SK-N-SH (cell line): ENCODE measurements at regions not wholly inside any gene's neighbourhood (a gene's known extent, or its start where the extent isn't known, plus 50 kb on each side); places are given as distances from the start of the nearest gene placed in this dataset.

Experiments used
- CTCF ChIA-PET: fragments of 300-600, 350-600 bp; formaldehyde crosslinking; extraction: SDS; loops from one replicate; lab custom pipeline; 2021; lab: Yijun Ruan, JAX
- POLR2A ChIA-PET: fragments of 350-600 bp; sonication (Branson Sonifier 250); formaldehyde crosslinking; extraction: SDS; loops from one replicate; lab custom pipeline; 2020; ENCODE audit warnings: antibody characterized with exemption, inconsistent platforms; lab: Yijun Ruan, JAX
- DNase-seq: peaks from one replicate; pipeline ENCODE4 v3.0.0; 2012
- H2AFZ ChIP-seq: fragments of 200-600 bp; sonication (generic); 2 replicates; pipeline ENCODE4 v1.8.1; 2016; ENCODE audit warnings: antibody characterized with exemption, mild to moderate bottlenecking, low read depth
- H3F3A ChIP-seq: fragments of 200-600 bp; sonication (generic); replicated peaks from 2 replicates; pipeline ENCODE3; 2016; ENCODE audit warnings: antibody characterized with exemption, mild to moderate bottlenecking; ENCODE audit not compliant: insufficient read depth
- H3K27ac ChIP-seq, 2 experiments: fragments of 200-500 bp in 1 of 2; fragments of 200-600 bp in 1 of 2; sonication (Bioruptor generic) in 1 of 2; sonication (generic), shearing (Covaris generic) in 1 of 2; 2 replicates each; pipeline versions ENCODE4 v1.5.1 to v1.6.1; 2014 to 2016; ENCODE audit warnings: low read depth in 2 of 2, inconsistent platforms in 1 of 2, low read length in 1 of 2, mild to moderate bottlenecking in 1 of 2, mixed read lengths in 1 of 2
- H3K27me3 ChIP-seq: fragments of 200-600 bp; sonication (generic), shearing (Covaris generic); 2 replicates; pipeline ENCODE4 v1.6.1; 2016; ENCODE audit warnings: mixed run types; ENCODE audit not compliant: insufficient read depth
- H3K36me3 ChIP-seq, 2 experiments: fragments of 200-500 bp in 1 of 2; fragments of 200-600 bp in 1 of 2; sonication (Bioruptor generic) in 1 of 2; sonication (generic) in 1 of 2; replicated peaks in 1 of 2; 2 replicates each; pipeline versions ENCODE3 to v1.5.1; 2014 to 2016; ENCODE audit warnings: low read length in 1 of 2, mild to moderate bottlenecking in 1 of 2; ENCODE audit not compliant: insufficient read depth in 2 of 2, control insufficient read depth in 1 of 2
- H3K4me1 ChIP-seq, 2 experiments: fragments of 200-500 bp in 1 of 2; fragments of 200-600 bp in 1 of 2; sonication (Bioruptor generic) in 1 of 2; sonication (generic), shearing (Covaris generic) in 1 of 2; 2 replicates each; pipeline versions ENCODE4 v1.5.1 to v1.6.1; 2014 to 2016; ENCODE audit warnings: low read depth in 1 of 2, low read length in 1 of 2, mixed run types in 1 of 2; ENCODE audit not compliant: insufficient read depth in 2 of 2, control insufficient read depth in 1 of 2
- H3K4me2 ChIP-seq: fragments of 200-600 bp; sonication (generic), shearing (Covaris generic); 2 replicates; pipeline ENCODE4 v1.6.1; 2017; ENCODE audit warnings: mixed run types
- H3K4me3 ChIP-seq, 2 experiments: fragments of 200-500 bp in 1 of 2; fragments of 200-600 bp in 1 of 2; sonication (Bioruptor generic) in 1 of 2; sonication (generic), shearing (Covaris generic) in 1 of 2; 2 replicates each; pipeline versions ENCODE4 v1.5.1 to v1.8.1; 2014 to 2016; ENCODE audit warnings: low read depth in 2 of 2, inconsistent platforms in 1 of 2, low read length in 1 of 2, mild to moderate bottlenecking in 1 of 2, mixed read lengths in 1 of 2, moderate library complexity in 1 of 2
- H3K79me2 ChIP-seq: fragments of 200-600 bp; sonication (generic); 2 replicates; pipeline ENCODE4 v1.8.1; 2017; ENCODE audit warnings: mild to moderate bottlenecking; ENCODE audit not compliant: insufficient read depth
- H3K9ac ChIP-seq: fragments of 200-600 bp; sonication (generic); 2 replicates; pipeline ENCODE4 v1.6.1; 2017; ENCODE audit warnings: mixed run types
- H3K9me2 ChIP-seq: fragments of 200-600 bp; sonication (generic); 2 replicates; pipeline ENCODE4 v1.6.1; 2017; ENCODE audit warnings: mixed run types
- H3K9me3 ChIP-seq: fragments of 200-600 bp; sonication (generic); 2 replicates; pipeline ENCODE4 v1.6.1; 2017; ENCODE audit warnings: mixed run types, mild to moderate bottlenecking, moderate library complexity
- H4K20me1 ChIP-seq: fragments of 200-600 bp; sonication (generic); 2 replicates; pipeline ENCODE4 v1.6.1; 2017; ENCODE audit warnings: mild to moderate bottlenecking, mixed run types; ENCODE audit not compliant: insufficient read depth
- CHD2 ChIP-seq: fragments of 150-350 bp; IDR thresholded peaks from 2 replicates; pipeline ENCODE4 v1.6.1; 2018; ENCODE audit warnings: low read length; ENCODE audit not compliant: partially characterized antibody
- EP300 ChIP-seq, 2 experiments: IDR thresholded peaks; 2 replicates each; pipeline versions ENCODE4 v1.4.0 to v1.6.1; 2012; ENCODE audit warnings: borderline replicate concordance in 1 of 2, low read depth in 1 of 2, low read length in 1 of 2
- EZH2phosphoT487 ChIP-seq: fragments of 200-600 bp; sonication (generic); IDR thresholded peaks from 2 replicates; pipeline ENCODE4 v1.6.1; 2017; ENCODE audit warnings: low read depth, mixed run types, mild to moderate bottlenecking, antibody characterized with exemption, moderate library complexity, borderline replicate concordance
- FOXJ3 ChIP-seq: sonication (generic); formaldehyde crosslinking; IDR thresholded peaks from 2 replicates; pipeline ENCODE4 v1.5.1; 2020; ENCODE audit warnings: mild to moderate bottlenecking, missing genetic modification reagents
- MXI1 ChIP-seq: IDR thresholded peaks from 2 replicates; pipeline ENCODE4 v1.6.1; 2012; ENCODE audit warnings: mild to moderate bottlenecking, low read depth, low read length, improper control_type of control experiment
- NRF1 ChIP-seq: IDR thresholded peaks from 2 replicates; pipeline ENCODE4 v1.6.1; 2012; ENCODE audit warnings: low read depth, mild to moderate bottlenecking, low read length
- POLR2AphosphoS5 ChIP-seq: IDR thresholded peaks from 2 replicates; pipeline ENCODE4 v1.6.1; 2012; ENCODE audit warnings: low read depth, low read length
- RAD21 ChIP-seq: IDR thresholded peaks from 2 replicates; pipeline ENCODE4 v1.6.1; 2012; ENCODE audit warnings: mild to moderate bottlenecking, low read length
- TAF1 ChIP-seq: IDR thresholded peaks from 2 replicates; pipeline ENCODE4 v1.6.1; 2012; ENCODE audit warnings: low read depth, mild to moderate bottlenecking, low read length, moderate library complexity, borderline replicate concordance
- TEAD4 ChIP-seq: IDR thresholded peaks from 2 replicates; pipeline ENCODE4 v1.4.0; 2012; ENCODE audit warnings: mild to moderate bottlenecking, borderline replicate concordance; ENCODE audit not compliant: insufficient read depth
- YY1 ChIP-seq: IDR thresholded peaks from 2 replicates; pipeline ENCODE4 v1.4.0; 2012; ENCODE audit warnings: low read depth, mild to moderate bottlenecking
- whole genome bisulfite sequencing: methylation state at CpG from one replicate; pipeline ENCODE4 v1.1.6; 2017; ENCODE audit warnings: low lambda C conversion rate; 5-methylcytosine and 5-hydroxymethylcytosine counted together
- TF ChIP-seq, protein P1 (sequence below): fragments of 150-350 bp; IDR thresholded peaks from 2 replicates; pipeline ENCODE4 v1.6.1; 2017; ENCODE audit warnings: antibody characterized with exemption, low read length, low read depth, borderline replicate concordance
- TF ChIP-seq, protein P2 (sequence below): IDR thresholded peaks from 2 replicates; pipeline ENCODE4 v1.4.0; 2012; ENCODE audit warnings: low read depth, borderline replicate concordance
- TF ChIP-seq, protein P3 (sequence below): IDR thresholded peaks from 2 replicates; pipeline ENCODE4 v1.6.1; 2012; ENCODE audit warnings: mild to moderate bottlenecking, low read depth, low read length, moderate library complexity
- TF ChIP-seq, protein P4 (sequence below): fragments of 150-350 bp; IDR thresholded peaks from 2 replicates; pipeline ENCODE4 v1.6.1; 2016; ENCODE audit warnings: mild to moderate bottlenecking, low read depth, low read length
- TF ChIP-seq, protein P5 (sequence below): IDR thresholded peaks from 2 replicates; pipeline ENCODE4 v1.4.0; 2012; ENCODE audit warnings: low read depth

DNA sequence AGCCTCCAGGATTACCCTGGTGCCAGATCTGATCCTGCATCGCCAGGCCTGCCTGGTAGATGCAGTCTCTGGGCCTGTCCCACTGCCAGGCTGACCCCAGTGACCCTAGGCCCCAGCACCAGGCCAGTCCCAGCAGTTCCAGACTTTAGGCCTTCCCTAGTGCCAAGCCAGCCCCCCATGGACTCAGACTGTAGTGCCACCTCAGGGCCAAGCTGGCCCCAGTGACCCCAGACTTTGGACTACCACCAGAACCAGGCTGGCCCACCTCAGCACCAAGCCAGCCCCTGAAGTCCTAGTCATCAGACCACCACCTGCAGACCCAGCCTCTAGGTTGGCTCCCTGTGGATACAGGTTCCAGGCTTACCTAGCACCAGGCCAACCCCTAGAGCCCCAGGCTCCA is 142.5 kb downstream of the PJA2 start:
- H3K27ac ChIP-seq = no peak overlapping the region
- CTCF ChIA-PET = no interaction called here

DNA sequence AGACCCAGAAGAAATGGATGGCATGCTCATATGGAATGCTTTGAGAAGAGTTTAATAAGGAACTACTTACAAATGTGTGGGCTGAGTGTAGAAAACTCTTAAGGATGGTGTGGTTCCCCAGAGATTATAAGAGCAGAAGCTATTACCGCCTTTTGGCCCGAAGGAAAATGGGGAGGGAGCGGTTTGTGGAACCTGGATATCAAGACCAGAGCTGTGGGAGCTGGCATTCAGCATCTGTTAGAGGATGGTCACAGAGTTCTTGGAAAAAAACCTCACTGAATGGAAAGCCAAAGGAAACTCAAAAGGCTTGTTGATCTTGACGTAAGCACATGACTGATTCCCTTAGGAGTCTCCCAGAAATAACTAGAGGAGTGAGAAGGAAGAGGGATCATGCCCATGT is 151.0 kb downstream of the PJA2 start:
- POLR2A ChIA-PET = no interaction called here
- Histone ChIP-seq H3K36me3 (no peaks in the 10 kb centered on the region), H3K9me3 (no peaks in the 10 kb centered on the region), H3F3A (no peaks in the 10 kb centered on the region), H3K27me3 (no peaks in the 10 kb centered on the region), H3K27ac (no peak overlapping the region), H4K20me1 (no peaks in the 10 kb centered on the region), H2AFZ (no peak overlapping the region), H3K4me1 (no peaks in the 10 kb centered on the region; a peak in 2 of 4 replicates), H3K9ac (no peak overlapping the region), H3K79me2 (no peaks in the 10 kb centered on the region), H3K9me2 (no peaks in the 10 kb centered on the region), H3K4me3 (no peak overlapping the region), H3K4me2 (no peak overlapping the region)
- no peak for DNase-seq
- CTCF ChIA-PET = no interaction called here
- TF ChIP-seq TEAD4 (no peak), MXI1 (no peak), TAF1 (no peak), EZH2phosphoT487 (no peak), NRF1 (no peak)
- 84% methylated on average over 4 of the region's 4 CpGs for WGBS

More for the DNA sequence above, 142.5 kb downstream of the PJA2 start:
- Histone ChIP-seq H3K9me2 (0 out of 2 replicates have a peak, but pooled peaks cover 4% of the 10 kb centered on the region), H3K9ac (no peak overlapping the region), H3K9me3 (no peaks in the 10 kb centered on the region), H3F3A (no peaks in the 10 kb centered on the region), H3K4me2 (no peak overlapping the region), H3K79me2 (no peaks in the 10 kb centered on the region), H3K4me3 (no peak overlapping the region)
- no peak for DNase-seq
- POLR2A ChIA-PET = no interaction called here
- TF ChIP-seq FOXJ3 (CRISPR knock-in tag) (no peak), POLR2AphosphoS5 (no peak)
- TF ChIP-seq, protein P1, sequence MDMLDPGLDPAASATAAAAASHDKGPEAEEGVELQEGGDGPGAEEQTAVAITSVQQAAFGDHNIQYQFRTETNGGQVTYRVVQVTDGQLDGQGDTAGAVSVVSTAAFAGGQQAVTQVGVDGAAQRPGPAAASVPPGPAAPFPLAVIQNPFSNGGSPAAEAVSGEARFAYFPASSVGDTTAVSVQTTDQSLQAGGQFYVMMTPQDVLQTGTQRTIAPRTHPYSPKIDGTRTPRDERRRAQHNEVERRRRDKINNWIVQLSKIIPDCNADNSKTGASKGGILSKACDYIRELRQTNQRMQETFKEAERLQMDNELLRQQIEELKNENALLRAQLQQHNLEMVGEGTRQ = no peak
- TF ChIP-seq, protein P2, sequence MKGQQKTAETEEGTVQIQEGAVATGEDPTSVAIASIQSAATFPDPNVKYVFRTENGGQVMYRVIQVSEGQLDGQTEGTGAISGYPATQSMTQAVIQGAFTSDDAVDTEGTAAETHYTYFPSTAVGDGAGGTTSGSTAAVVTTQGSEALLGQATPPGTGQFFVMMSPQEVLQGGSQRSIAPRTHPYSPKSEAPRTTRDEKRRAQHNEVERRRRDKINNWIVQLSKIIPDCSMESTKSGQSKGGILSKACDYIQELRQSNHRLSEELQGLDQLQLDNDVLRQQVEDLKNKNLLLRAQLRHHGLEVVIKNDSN = no peak
- TF ChIP-seq, all 33 proteins: peak for 0
- no peaks in the 10 kb centered on the region for H3K4me1 ChIP-seq
- H4K20me1 ChIP-seq = no peaks in the 10 kb centered on the region
- no peaks in the 10 kb centered on the region for H3K27me3 ChIP-seq
- no peaks in the 10 kb centered on the region for H3K36me3 ChIP-seq
- WGBS = 50% methylated on average over 1 of the region's 1 CpG
- H2AFZ ChIP-seq = no peak overlapping the region

DNA sequence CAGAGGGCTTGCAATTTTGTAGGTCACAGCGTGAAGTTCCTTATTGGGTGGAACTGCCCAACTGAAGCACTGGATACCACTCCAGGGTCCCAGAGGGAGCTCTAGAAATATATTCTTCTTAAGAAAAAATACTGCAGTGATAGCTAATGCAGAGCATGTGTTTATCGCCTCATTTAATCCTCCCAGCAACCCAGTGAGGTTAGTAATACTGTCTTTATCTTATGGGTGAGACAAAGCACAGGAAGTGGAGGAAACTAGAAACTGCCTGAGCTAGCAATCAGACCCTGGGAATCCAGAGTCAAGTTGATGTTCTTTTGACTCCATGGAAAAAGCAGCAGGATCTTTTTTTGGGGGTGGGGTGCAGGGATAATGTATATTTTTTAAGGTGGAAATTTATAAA is 153.3 kb downstream of the PJA2 start:
- Histone ChIP-seq H3K4me3 (no peak overlapping the region), H3K36me3 (no peaks in the 10 kb centered on the region), H3K27me3 (no peaks in the 10 kb centered on the region), H4K20me1 (no peaks in the 10 kb centered on the region), H3K4me1 (no peaks in the 10 kb centered on the region; a peak in 2 of 4 replicates), H3K4me2 (no peak overlapping the region), H2AFZ (no peak overlapping the region), H3F3A (no peaks in the 10 kb centered on the region), H3K79me2 (no peaks in the 10 kb centered on the region), H3K9ac (no peak overlapping the region), H3K27ac (no peak overlapping the region), H3K9me3 (no peaks in the 10 kb centered on the region), H3K9me2 (no peaks in the 10 kb centered on the region)
- DNase-seq = no peak
- ChIA-PET POLR2A (no interaction called here), CTCF (no interaction called here)
- WGBS = 95% methylated on average over 2 of the region's 2 CpGs
- TF ChIP-seq, protein P3, sequence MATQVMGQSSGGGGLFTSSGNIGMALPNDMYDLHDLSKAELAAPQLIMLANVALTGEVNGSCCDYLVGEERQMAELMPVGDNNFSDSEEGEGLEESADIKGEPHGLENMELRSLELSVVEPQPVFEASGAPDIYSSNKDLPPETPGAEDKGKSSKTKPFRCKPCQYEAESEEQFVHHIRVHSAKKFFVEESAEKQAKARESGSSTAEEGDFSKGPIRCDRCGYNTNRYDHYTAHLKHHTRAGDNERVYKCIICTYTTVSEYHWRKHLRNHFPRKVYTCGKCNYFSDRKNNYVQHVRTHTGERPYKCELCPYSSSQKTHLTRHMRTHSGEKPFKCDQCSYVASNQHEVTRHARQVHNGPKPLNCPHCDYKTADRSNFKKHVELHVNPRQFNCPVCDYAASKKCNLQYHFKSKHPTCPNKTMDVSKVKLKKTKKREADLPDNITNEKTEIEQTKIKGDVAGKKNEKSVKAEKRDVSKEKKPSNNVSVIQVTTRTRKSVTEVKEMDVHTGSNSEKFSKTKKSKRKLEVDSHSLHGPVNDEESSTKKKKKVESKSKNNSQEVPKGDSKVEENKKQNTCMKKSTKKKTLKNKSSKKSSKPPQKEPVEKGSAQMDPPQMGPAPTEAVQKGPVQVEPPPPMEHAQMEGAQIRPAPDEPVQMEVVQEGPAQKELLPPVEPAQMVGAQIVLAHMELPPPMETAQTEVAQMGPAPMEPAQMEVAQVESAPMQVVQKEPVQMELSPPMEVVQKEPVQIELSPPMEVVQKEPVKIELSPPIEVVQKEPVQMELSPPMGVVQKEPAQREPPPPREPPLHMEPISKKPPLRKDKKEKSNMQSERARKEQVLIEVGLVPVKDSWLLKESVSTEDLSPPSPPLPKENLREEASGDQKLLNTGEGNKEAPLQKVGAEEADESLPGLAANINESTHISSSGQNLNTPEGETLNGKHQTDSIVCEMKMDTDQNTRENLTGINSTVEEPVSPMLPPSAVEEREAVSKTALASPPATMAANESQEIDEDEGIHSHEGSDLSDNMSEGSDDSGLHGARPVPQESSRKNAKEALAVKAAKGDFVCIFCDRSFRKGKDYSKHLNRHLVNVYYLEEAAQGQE = no peak
- TF ChIP-seq, protein P4, sequence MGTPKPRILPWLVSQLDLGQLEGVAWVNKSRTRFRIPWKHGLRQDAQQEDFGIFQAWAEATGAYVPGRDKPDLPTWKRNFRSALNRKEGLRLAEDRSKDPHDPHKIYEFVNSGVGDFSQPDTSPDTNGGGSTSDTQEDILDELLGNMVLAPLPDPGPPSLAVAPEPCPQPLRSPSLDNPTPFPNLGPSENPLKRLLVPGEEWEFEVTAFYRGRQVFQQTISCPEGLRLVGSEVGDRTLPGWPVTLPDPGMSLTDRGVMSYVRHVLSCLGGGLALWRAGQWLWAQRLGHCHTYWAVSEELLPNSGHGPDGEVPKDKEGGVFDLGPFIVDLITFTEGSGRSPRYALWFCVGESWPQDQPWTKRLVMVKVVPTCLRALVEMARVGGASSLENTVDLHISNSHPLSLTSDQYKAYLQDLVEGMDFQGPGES = no peak
- TF ChIP-seq EZH2phosphoT487 = no peak
- no peak for TF ChIP-seq YY1
- TF ChIP-seq EP300 (IDR thresholded peaks at IDR 0.05; ENCODE audit: borderline replicate concordance in 1 of 2, low read depth in 1 of 2, low read length in 1 of 2) = no peak
- TF ChIP-seq CHD2 = no peak
- TF ChIP-seq, protein P5, sequence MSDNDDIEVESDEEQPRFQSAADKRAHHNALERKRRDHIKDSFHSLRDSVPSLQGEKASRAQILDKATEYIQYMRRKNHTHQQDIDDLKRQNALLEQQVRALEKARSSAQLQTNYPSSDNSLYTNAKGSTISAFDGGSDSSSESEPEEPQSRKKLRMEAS = no peak
- TF ChIP-seq TAF1 = no peak
- TF ChIP-seq RAD21 = no peak
